ENCODE measurements at regions not wholly inside any gene's neighbourhood (a gene's known extent, or its start where the extent isn't known, plus 50 kb on each side); places are given as distances from the start of the nearest gene placed in this dataset.
"Not testable (repeated sequence)": the region's sequence is repeated elsewhere in the genome, so short reads cannot be mapped to it uniquely, and the experiment has no call there.

- no peak for DNase-seq (ENCODE audit: low read depth)
- TF ChIP-seq POLR2A (IDR thresholded peaks at IDR 0.05; ENCODE audit: extremely low read depth, insufficient read length), result no peak
- no peak for TF ChIP-seq MYC (IDR thresholded peaks at IDR 0.05; ENCODE audit: low read depth, low read length)
- TF ChIP-seq CTCF (IDR thresholded peaks at IDR 0.05; ENCODE audit: low read depth, low read length), result no peak
- TF ChIP-seq MAX (IDR thresholded peaks at IDR 0.05; ENCODE audit: low read depth, low read length), result no peak
- H3K4me3 ChIP-seq (ENCODE audit: low read depth, low read length), result no peak overlapping the region
Measured at GRCh38 chr6:140274548-140274947, 900.1 kb upstream of the CITED2 start.

GRCh38 chr6:140271759-140272377, 897.4 kb upstream of the CITED2 start:
- TF ChIP-seq MYC (IDR thresholded peaks at IDR 0.05; ENCODE audit: low read depth, low read length) (no peak), CTCF (IDR thresholded peaks at IDR 0.05; ENCODE audit: low read depth, low read length) (no peak), MAX (IDR thresholded peaks at IDR 0.05; ENCODE audit: low read depth, low read length) (no peak), POLR2A (IDR thresholded peaks at IDR 0.05; ENCODE audit: extremely low read depth, insufficient read length) (no peak)
- no peak for DNase-seq (ENCODE audit: low read depth)

GRCh38 chr6:140269591-140270165, 895.2 kb upstream of the CITED2 start:
- no peak overlapping the region for H3K4me3 ChIP-seq (ENCODE audit: low read depth, low read length)
- no peak for DNase-seq (ENCODE audit: low read depth)
- TF ChIP-seq CTCF (IDR thresholded peaks at IDR 0.05; ENCODE audit: low read depth, low read length) (no peak), MYC (IDR thresholded peaks at IDR 0.05; ENCODE audit: low read depth, low read length) (no peak), POLR2A (IDR thresholded peaks at IDR 0.05; ENCODE audit: extremely low read depth, insufficient read length) (no peak), MAX (IDR thresholded peaks at IDR 0.05; ENCODE audit: low read depth, low read length) (no peak)

More at GRCh38 chr6:140271759-140272377, 897.4 kb upstream of the CITED2 start:
- no peak overlapping the region for H3K4me3 ChIP-seq (ENCODE audit: low read depth, low read length)

- H3K4me3 ChIP-seq (ENCODE audit: low read depth, low read length), result no peak overlapping the region
- DNase-seq (ENCODE audit: low read depth), result no peak
- TF ChIP-seq MYC (IDR thresholded peaks at IDR 0.05; ENCODE audit: low read depth, low read length), result no peak
Measured at GRCh38 chr6:140264431-140264830, 890.0 kb upstream of the CITED2 start.

GRCh38 chr6:140258302-140258701, 883.9 kb upstream of the CITED2 start:
- not testable (repeated sequence) for DNase-seq (ENCODE audit: low read depth); H3K4me3 ChIP-seq (ENCODE audit: low read depth, low read length)

- no peak for DNase-seq (ENCODE audit: low read depth)
- no peak overlapping the region for H3K4me3 ChIP-seq (ENCODE audit: low read depth, low read length)
- TF ChIP-seq MAX (IDR thresholded peaks at IDR 0.05; ENCODE audit: low read depth, low read length), result no peak
- no peak for TF ChIP-seq MYC (IDR thresholded peaks at IDR 0.05; ENCODE audit: low read depth, low read length)
- no peak for TF ChIP-seq CTCF (IDR thresholded peaks at IDR 0.05; ENCODE audit: low read depth, low read length)
- TF ChIP-seq POLR2A (IDR thresholded peaks at IDR 0.05; ENCODE audit: extremely low read depth, insufficient read length), result no peak
Measured at GRCh38 chr6:140256248-140256647, 881.8 kb upstream of the CITED2 start.

GRCh38 chr6:140253096-140253495, 878.6 kb upstream of the CITED2 start:
- no peak for DNase-seq (ENCODE audit: low read depth)
- TF ChIP-seq MAX (IDR thresholded peaks at IDR 0.05; ENCODE audit: low read depth, low read length), result no peak
- TF ChIP-seq POLR2A (IDR thresholded peaks at IDR 0.05; ENCODE audit: extremely low read depth, insufficient read length), result no peak
- TF ChIP-seq MYC (IDR thresholded peaks at IDR 0.05; ENCODE audit: low read depth, low read length), result no peak
- no peak for TF ChIP-seq CTCF (IDR thresholded peaks at IDR 0.05; ENCODE audit: low read depth, low read length)
- no peak overlapping the region for H3K4me3 ChIP-seq (ENCODE audit: low read depth, low read length)
